Sigmoid colon (tissue), 4 donors: ENCODE measurements at regions not wholly inside any gene's neighbourhood (a gene's known extent, or its start where the extent isn't known, plus 50 kb on each side); places are given as distances from the start of the nearest gene placed in this dataset.

Experiments used
- CTCF ChIP-seq, 4 experiments: fragments of 450-650 bp in 3 of 4; fragments of 200-600 bp in 1 of 4; IDR thresholded peaks; one replicate each; pipeline ENCODE4 v1.5.1; 2016 to 2019; ENCODE audit warnings: antibody characterized with exemption in 4 of 4, mild to moderate bottlenecking in 3 of 4, moderate library complexity in 2 of 4
- POLR2AphosphoS5 ChIP-seq, 4 donors: sonication (generic); formaldehyde crosslinking; IDR thresholded peaks; one replicate each; pipeline ENCODE4 v1.6.1; 2017; ENCODE audit warnings: antibody characterized with exemption in 4 of 4

- TF ChIP-seq CTCF (IDR thresholded peaks at IDR 0.05) (no peak), POLR2AphosphoS5 (IDR thresholded peaks at IDR 0.05) (no peak)
Observed at GRCh38 chr3:55297706-55298105, 189.4 kb downstream of the WNT5A start.
